HepG2 (cell line): ENCODE measurements at regions not wholly inside any gene's neighbourhood (a gene's known extent, or its start where the extent isn't known, plus 50 kb on each side); places are given as distances from the start of the nearest gene placed in this dataset.

Experiments
- CTCF ChIP-seq: sonication (generic); formaldehyde crosslinking; IDR thresholded peaks from 2 replicates; pipeline ENCODE4 v1.5.0; 2020; ENCODE audit warnings: mild to moderate bottlenecking, missing genetic modification reagents, moderate library complexity
- SAFB2 ChIP-seq: sonication (generic); formaldehyde crosslinking; IDR thresholded peaks from 2 replicates; pipeline ENCODE4 v1.5.1; 2020; ENCODE audit warnings: missing genetic modification reagents, low read depth, mild to moderate bottlenecking, borderline replicate concordance

GRCh38 chr14:53328841-53329240, 175.7 kb upstream of the DDHD1 start:
- no peak for TF ChIP-seq SAFB2 (CRISPR knock-in tag)
- no peak for TF ChIP-seq CTCF
